H1 (cell line): ENCODE measurements at regions not wholly inside any gene's neighbourhood (a gene's known extent, or its start where the extent isn't known, plus 50 kb on each side); places are given as distances from the start of the nearest gene placed in this dataset.

Experiments used
- CTCF ChIA-PET: fragments of 300-600 bp; sonication (Branson Sonifier 250); formaldehyde crosslinking; loops from one replicate; lab custom pipeline; 2021; ENCODE audit not compliant: partially characterized antibody; lab: Charles Lee
- POLR2A ChIA-PET: fragments of 300-600 bp; sonication (Branson Sonifier 250); formaldehyde crosslinking; loops from one replicate; lab custom pipeline; 2021; ENCODE audit warnings: inconsistent platforms; ENCODE audit not compliant: partially characterized antibody; lab: Charles Lee
- DNase-seq, 2 experiments: peaks; one replicate each; pipeline versions ENCODE4 v3.0.0 to v3.0.0-alpha.2; 2010 to 2022; ENCODE audit warnings: low spot score in 2 of 2, low read depth in 1 of 2, mixed read lengths in 1 of 2
- FAIRE-seq: peaks from 2 replicates; lab custom pipeline; 2011; peaks lifted over from hg19 to GRCh38; lab: Jason Lieb, UNC
- H2AFZ ChIP-seq: 2 replicates; pipeline ENCODE4 v1.8.1; 2012; ENCODE audit warnings: low read length, inconsistent platforms
- H2AK5ac ChIP-seq: 2 replicates; pipeline ENCODE4 v1.6.1; 2013; ENCODE audit warnings: low read depth, low read length
- H2BK120ac ChIP-seq: replicated peaks from 2 replicates; pipeline ENCODE3; 2013; ENCODE audit warnings: low read depth, low read length, inconsistent platforms
- H2BK12ac ChIP-seq: 2 replicates; pipeline ENCODE4 v1.6.1; 2013; ENCODE audit warnings: low read depth, low read length
- H2BK15ac ChIP-seq: 2 replicates; pipeline ENCODE4 v1.6.1; 2013; ENCODE audit warnings: low read length
- H2BK20ac ChIP-seq: 2 replicates; pipeline ENCODE4 v1.6.1; 2013; ENCODE audit warnings: low read length
- H2BK5ac ChIP-seq: 2 replicates; pipeline ENCODE4 v1.6.1; 2013; ENCODE audit warnings: low read depth, low read length
- H3K14ac ChIP-seq: 2 replicates; pipeline ENCODE4 v1.6.1; 2013; ENCODE audit warnings: inconsistent platforms; ENCODE audit not compliant: insufficient read length
- H3K18ac ChIP-seq: 2 replicates; pipeline ENCODE4 v1.6.1; 2013; ENCODE audit warnings: low read length; ENCODE audit errors: extremely low read depth
- H3K23ac ChIP-seq: 2 replicates; pipeline ENCODE4 v1.6.1; 2013; ENCODE audit warnings: inconsistent platforms; ENCODE audit not compliant: insufficient read length
- H3K23me2 ChIP-seq: 2 replicates; pipeline ENCODE4 v1.6.1; 2013; ENCODE audit warnings: low read depth, low read length
- H3K27ac ChIP-seq: 2 replicates; pipeline ENCODE4 v1.6.1; 2011; ENCODE audit warnings: low read depth, low read length, inconsistent platforms
- H3K27me3 ChIP-seq, 4 experiments: replicated peaks in 1 of 4; 1 replicate in 1 of 4; 2 replicates in 3 of 4; pipeline versions ENCODE4 v1.6.1 to v1.8.1; 2011 to 2013; ENCODE audit warnings: low read length in 3 of 4, mild to moderate bottlenecking in 3 of 4, inconsistent platforms in 2 of 4, mixed read lengths in 2 of 4, moderate library complexity in 1 of 4; ENCODE audit not compliant: control insufficient read depth in 3 of 4, insufficient read depth in 3 of 4; ENCODE audit errors: extremely low read depth in 1 of 4
- H3K36me3 ChIP-seq, 4 experiments: 2 replicates each; pipeline versions ENCODE4 v1.6.1 to v1.8.1; 2011 to 2013; ENCODE audit warnings: mild to moderate bottlenecking in 4 of 4, low read length in 3 of 4, moderate library complexity in 2 of 4, control low read depth in 1 of 4, inconsistent platforms in 1 of 4; ENCODE audit not compliant: insufficient read depth in 4 of 4, control insufficient read depth in 2 of 4
- H3K4ac ChIP-seq: replicated peaks from 2 replicates; pipeline ENCODE3; 2013; ENCODE audit warnings: low read length, low read depth, mixed read lengths, inconsistent platforms; ENCODE audit not compliant: insufficient read length
- H3K4me1 ChIP-seq, 4 experiments: replicated peaks in 1 of 4; 1 replicate in 1 of 4; 2 replicates in 3 of 4; pipeline versions ENCODE4 v1.6.1 to v1.8.1; 2011 to 2013; ENCODE audit warnings: low read length in 3 of 4, inconsistent platforms in 2 of 4, mixed read lengths in 1 of 4; ENCODE audit not compliant: insufficient read depth in 4 of 4, control insufficient read depth in 3 of 4
- H3K4me2 ChIP-seq, 2 experiments: 2 replicates each; pipeline versions ENCODE4 v1.6.1 to v1.8.1; 2011 to 2013; ENCODE audit warnings: low read depth in 2 of 2, low read length in 2 of 2, control low read depth in 1 of 2, inconsistent platforms in 1 of 2, mild to moderate bottlenecking in 1 of 2; ENCODE audit not compliant: insufficient read depth in 1 of 2
- H3K4me3 ChIP-seq, 4 experiments: fragments of 200-600, 300-600 bp in 1 of 4; sonication (generic), shearing (Covaris generic), sonication (Bioruptor Twin) in 1 of 4; 2 replicates each; pipeline versions ENCODE4 v1.5.1 to v1.8.1; 2011 to 2016; ENCODE audit warnings: low read length in 4 of 4, low read depth in 3 of 4, control low read depth in 2 of 4, inconsistent platforms in 2 of 4, mild to moderate bottlenecking in 2 of 4, mixed read lengths in 1 of 4, moderate library complexity in 1 of 4; ENCODE audit not compliant: insufficient read depth in 2 of 4; ENCODE audit errors: extremely low read depth in 1 of 4
- H3K56ac ChIP-seq: replicated peaks from 2 replicates; pipeline ENCODE3; 2013; ENCODE audit warnings: low read depth, mild to moderate bottlenecking, mixed read lengths, low read length, inconsistent platforms; ENCODE audit not compliant: insufficient read length
- H3K79me1 ChIP-seq: 2 replicates; pipeline ENCODE4 v1.6.1; 2013; ENCODE audit warnings: low read depth, low read length, control low read depth
- H3K79me2 ChIP-seq, 2 experiments: 2 replicates each; pipeline versions ENCODE4 v1.6.1 to v1.8.1; 2012 to 2013; ENCODE audit warnings: low read length in 2 of 2, mild to moderate bottlenecking in 2 of 2, inconsistent platforms in 1 of 2; ENCODE audit not compliant: insufficient read depth in 2 of 2, control insufficient read depth in 1 of 2
- H3K9ac ChIP-seq, 4 experiments: replicated peaks in 1 of 4; 1 replicate in 1 of 4; 2 replicates in 3 of 4; pipeline versions ENCODE4 v1.6.1 to v1.8.1; 2011 to 2013; ENCODE audit warnings: low read depth in 3 of 4, low read length in 3 of 4, control low read depth in 2 of 4, mild to moderate bottlenecking in 2 of 4, moderate library complexity in 2 of 4, inconsistent platforms in 1 of 4; ENCODE audit errors: extremely low read depth in 1 of 4
- H3K9me3 ChIP-seq, 2 experiments: 2 replicates each; pipeline versions ENCODE4 v1.6.1 to v1.8.1; 2012 to 2013; ENCODE audit warnings: mild to moderate bottlenecking in 2 of 2, moderate library complexity in 2 of 2, control low read depth in 1 of 2, inconsistent platforms in 1 of 2, low read depth in 1 of 2, low read length in 1 of 2, mixed read lengths in 1 of 2; ENCODE audit not compliant: insufficient read depth in 2 of 2
- H4K20me1 ChIP-seq, 2 experiments: replicated peaks in 1 of 2; 2 replicates each; pipeline versions ENCODE3 to v1.8.1; 2011 to 2013; ENCODE audit warnings: inconsistent platforms in 2 of 2, low read length in 2 of 2, mild to moderate bottlenecking in 1 of 2; ENCODE audit not compliant: insufficient read depth in 2 of 2, control insufficient read depth in 1 of 2
- H4K5ac ChIP-seq: 2 replicates; pipeline ENCODE4 v1.6.1; 2013; ENCODE audit warnings: low read length, low read depth, mixed read lengths, inconsistent platforms; ENCODE audit not compliant: insufficient read length
- H4K8ac ChIP-seq: 2 replicates; pipeline ENCODE4 v1.8.0; 2013; ENCODE audit warnings: mild to moderate bottlenecking, moderate library complexity, low read length, inconsistent platforms; ENCODE audit not compliant: insufficient read depth; ENCODE audit errors: extremely low read depth
- H4K91ac ChIP-seq: replicated peaks from 2 replicates; pipeline ENCODE3; 2013; ENCODE audit warnings: low read length, mixed read lengths, inconsistent platforms; ENCODE audit not compliant: insufficient read length
- CHD1 ChIP-seq: IDR thresholded peaks from 2 replicates; pipeline ENCODE4 v1.6.1; 2012; ENCODE audit warnings: low read depth, low read length, improper control_type of control experiment
- SAP30 ChIP-seq: fragments of 300-600 bp; sonication (generic); IDR thresholded peaks from 2 replicates; pipeline ENCODE4 v1.7.1; 2012; ENCODE audit warnings: low read length, moderate library complexity, mild to moderate bottlenecking, inconsistent platforms; ENCODE audit not compliant: insufficient read depth, insufficient replicate concordance
- WGBS, 2 experiments: shearing (Covaris generic) in 1 of 2; methylation state at CpG; one replicate each; pipeline versions ENCODE4 v1.1.6 to v1.1.7; 2013 to 2015; ENCODE audit warnings: low lambda C conversion rate in 2 of 2, mixed read lengths in 2 of 2, inconsistent platforms in 1 of 2, low coverage in 1 of 2, missing lambda C conversion rate in 1 of 2; ENCODE audit not compliant: insufficient replicate concordance in 2 of 2, insufficient coverage in 1 of 2, insufficient read length in 1 of 2; ENCODE audit errors: extremely low coverage in 1 of 2, missing lambda C conversion rate in 1 of 2; 5-methylcytosine and 5-hydroxymethylcytosine counted together
- TF ChIP-seq, protein P1 (sequence below): IDR thresholded peaks from 2 replicates; pipeline ENCODE4 v1.6.1; 2012; ENCODE audit warnings: inconsistent platforms

DNA sequence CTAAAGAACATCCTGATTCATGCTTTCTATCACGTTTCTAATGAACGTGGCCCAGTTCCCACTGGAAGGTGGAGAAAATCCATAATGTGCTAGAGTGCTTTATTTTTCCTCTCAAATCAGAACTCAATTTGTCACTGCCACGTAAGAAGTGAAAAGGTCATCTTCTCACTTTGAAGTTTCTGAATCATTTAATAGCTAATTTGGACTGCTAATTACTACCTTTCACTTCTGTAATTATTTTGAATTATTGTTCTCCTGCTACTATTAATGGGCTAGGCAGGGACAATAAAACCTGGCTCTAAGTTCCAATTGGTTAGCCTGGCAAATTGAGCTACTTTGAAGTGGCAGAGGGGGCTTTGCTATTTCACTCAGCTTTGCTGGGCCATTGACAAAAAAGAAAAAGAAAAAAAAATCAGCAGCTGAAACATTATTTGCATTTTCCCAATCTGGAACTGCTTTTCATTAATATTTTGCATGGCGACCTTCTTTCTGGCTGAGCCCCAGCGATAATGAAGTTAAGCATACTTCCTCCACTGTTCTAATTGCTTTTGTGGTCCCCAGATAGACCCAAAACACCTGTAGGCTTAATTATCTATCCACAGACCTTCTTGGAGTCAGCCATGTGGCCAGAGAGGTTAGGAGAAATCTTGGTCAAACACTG is 264.2 kb downstream of the SEC23IP start:
- 86% methylated on average over 5 of the region's 5 CpGs; no CpG with 5 or more reads in 1 of the 2 experiments for WGBS, 2 experiments
- H3K9ac ChIP-seq, result no peak overlapping the region

More for the DNA sequence above, 264.2 kb downstream of the SEC23IP start:
- no peak overlapping the region for H3K27ac ChIP-seq
- H3K79me2 ChIP-seq, result no peaks in the 10 kb centered on the region
- ChIA-PET POLR2A (no interaction called here), CTCF (interaction anchor here (1.3 kb wide), 1 partner anchor 145 kb away, joined by 3 read pairs; no protein-coding TSS in a partner anchor)
- no peaks in the 10 kb centered on the region for H3K27me3 ChIP-seq
- H2AFZ ChIP-seq, result no peak overlapping the region
- H4K8ac ChIP-seq, result no peak overlapping the region
- no peak overlapping the region for H2BK5ac ChIP-seq
- no peak overlapping the region for H3K23ac ChIP-seq
- no peak overlapping the region for H3K4me2 ChIP-seq
- no peak overlapping the region for H4K5ac ChIP-seq
- TF ChIP-seq CHD1, result no peak
- TF ChIP-seq SAP30, result no peak
- TF ChIP-seq, protein P1, sequence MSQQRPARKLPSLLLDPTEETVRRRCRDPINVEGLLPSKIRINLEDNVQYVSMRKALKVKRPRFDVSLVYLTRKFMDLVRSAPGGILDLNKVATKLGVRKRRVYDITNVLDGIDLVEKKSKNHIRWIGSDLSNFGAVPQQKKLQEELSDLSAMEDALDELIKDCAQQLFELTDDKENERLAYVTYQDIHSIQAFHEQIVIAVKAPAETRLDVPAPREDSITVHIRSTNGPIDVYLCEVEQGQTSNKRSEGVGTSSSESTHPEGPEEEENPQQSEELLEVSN, result no peak
- H3K79me1 ChIP-seq, result no peaks in the 10 kb centered on the region
- H3K23me2 ChIP-seq, result no peaks in the 10 kb centered on the region
- H3K18ac ChIP-seq, result no peak overlapping the region
- no peak overlapping the region for H2BK12ac ChIP-seq
- no peak overlapping the region for H2AK5ac ChIP-seq
- H3K4me1 ChIP-seq, result no peaks in the 10 kb centered on the region
- H3K9me3 ChIP-seq, result peaks cover 0 to 2% of the 10 kb centered on the region in 2 experiments; a peak in 1 of 4 replicates
- H2BK120ac ChIP-seq, result no peak overlapping the region
- no peak overlapping the region for H3K4ac ChIP-seq
- no peak overlapping the region for H4K91ac ChIP-seq
- H3K56ac ChIP-seq, result no peak overlapping the region
- no peak overlapping the region for H2BK20ac ChIP-seq
- no peaks in the 10 kb centered on the region for H4K20me1 ChIP-seq
- no peak for FAIRE-seq
- H3K14ac ChIP-seq, result no peak overlapping the region
- DNase-seq, result no peak
- no peak overlapping the region for H3K4me3 ChIP-seq
- H3K36me3 ChIP-seq, result no peaks in the 10 kb centered on the region
- no peak overlapping the region for H2BK15ac ChIP-seq
